GM21786 (cell line): ENCODE measurements at regions not wholly inside any gene's neighbourhood (a gene's known extent, or its start where the extent isn't known, plus 50 kb on each side); places are given as distances from the start of the nearest gene placed in this dataset.

ENCODE experiments used
- ATAC-seq: cut with Tn5 transposase; IDR thresholded peaks from one replicate; pipeline ENCODE4 v1.9.1; 2021; ENCODE audit not compliant: unreplicated experiment

- ATAC-seq: no peak
These were observed 143.0 kb upstream of the CPNE8 start for GRCh38 chr12:39048395-39048794.

GRCh38 chr12:39047539-39048262, 142.3 kb upstream of the CPNE8 start:
- ATAC-seq: no peak

DNA sequence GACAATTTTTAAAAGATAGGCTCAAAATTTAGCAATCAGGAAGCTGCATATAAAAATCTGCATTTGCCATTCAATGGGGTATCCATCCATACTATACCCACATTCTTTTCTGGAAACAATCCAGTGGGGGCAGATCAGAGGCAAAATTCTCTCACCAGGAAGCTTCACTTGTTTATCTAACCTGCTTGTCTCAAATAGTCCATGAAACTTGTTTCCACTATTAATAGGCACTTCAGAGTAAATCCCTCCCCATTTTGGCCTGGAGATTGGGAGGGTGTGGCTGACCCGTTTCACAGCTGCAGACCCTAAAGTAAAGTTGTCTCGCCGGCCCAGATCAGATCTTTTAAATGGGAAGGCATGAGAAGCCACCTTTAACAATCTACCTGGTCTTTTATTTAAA, 139.4 kb upstream of the CPNE8 start:
- ATAC-seq: no peak

GRCh38 chr12:39043424-39043822, 138.0 kb upstream of the CPNE8 start:
- no peak for ATAC-seq

DNA sequence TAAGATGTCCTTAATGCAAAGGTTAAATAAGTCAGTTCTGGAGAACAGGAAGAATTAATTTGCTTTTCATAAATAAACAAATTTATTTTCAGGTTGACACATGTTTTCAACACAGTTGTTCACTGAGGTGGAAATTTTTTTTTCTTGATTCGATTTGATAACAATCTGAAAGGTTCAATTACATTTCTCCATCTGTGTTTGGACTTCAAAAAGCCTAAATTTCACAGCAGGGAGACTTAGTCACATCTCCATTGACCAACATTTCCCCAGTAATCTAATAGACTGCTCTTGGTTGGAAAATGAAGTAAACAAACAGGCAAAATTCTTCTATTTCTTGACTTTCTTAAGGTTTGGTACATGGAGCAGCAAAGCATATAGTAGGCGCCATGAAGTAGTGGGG, 134.9 kb upstream of the CPNE8 start:
- no peak for ATAC-seq

DNA sequence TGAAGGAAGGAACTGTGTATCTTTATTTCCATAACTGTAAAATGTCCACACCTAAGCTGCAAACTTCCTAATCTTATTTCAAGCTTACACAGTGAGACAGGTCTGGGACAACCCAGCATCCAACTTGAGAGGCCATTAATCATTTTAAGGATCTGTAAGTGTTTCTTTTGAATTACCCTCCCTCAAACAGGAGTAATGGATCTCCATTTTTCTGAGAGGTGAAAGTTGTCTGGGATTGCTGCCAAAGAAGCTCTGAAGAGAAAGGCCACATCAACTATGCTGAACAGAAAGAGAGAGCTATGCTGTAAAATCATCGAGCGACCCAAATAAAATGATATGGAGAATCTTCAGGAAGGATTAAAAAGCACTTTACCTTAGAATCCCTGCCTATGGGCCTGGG, 131.7 kb upstream of the CPNE8 start:
- no peak for ATAC-seq

GRCh38 chr12:39036105-39036504, 130.7 kb upstream of the CPNE8 start:
- ATAC-seq: no peak

DNA sequence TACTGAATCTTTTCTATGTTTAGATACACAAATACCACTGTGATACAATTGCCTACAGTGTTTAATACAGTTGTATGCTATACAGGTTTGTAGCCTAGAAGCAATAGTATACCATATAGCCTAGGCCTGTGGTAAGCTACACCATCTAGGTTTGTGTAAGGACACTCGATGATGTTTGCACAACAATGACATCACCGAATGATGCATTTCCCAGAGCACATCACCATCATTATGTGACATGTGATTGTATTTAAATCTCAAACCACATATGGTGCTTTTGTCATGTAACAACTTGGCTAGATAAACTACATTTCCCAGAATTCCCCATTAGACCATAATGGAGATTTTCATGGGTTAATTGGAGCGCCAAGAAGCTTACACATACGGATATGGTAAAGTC, 128.4 kb upstream of the CPNE8 start:
- ATAC-seq: no peak

DNA sequence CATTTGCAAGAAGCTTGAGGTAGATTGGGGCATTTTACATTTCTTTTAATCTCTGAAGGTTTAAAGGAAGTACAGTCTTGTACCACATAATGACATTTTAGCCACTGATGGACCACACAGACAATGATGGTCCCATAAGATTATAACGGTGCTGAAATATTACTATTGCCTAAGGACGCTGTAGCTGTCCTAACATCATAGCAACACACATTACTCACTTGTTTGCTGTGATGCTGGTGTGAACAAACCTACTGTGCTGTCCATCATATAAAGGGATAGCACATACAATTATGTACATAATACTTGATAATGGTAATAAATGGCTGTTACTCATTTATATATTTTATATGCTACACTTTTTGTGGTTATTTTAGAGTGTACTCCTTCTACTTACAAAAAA, 127.1 kb upstream of the CPNE8 start:
- ATAC-seq: no peak

DNA sequence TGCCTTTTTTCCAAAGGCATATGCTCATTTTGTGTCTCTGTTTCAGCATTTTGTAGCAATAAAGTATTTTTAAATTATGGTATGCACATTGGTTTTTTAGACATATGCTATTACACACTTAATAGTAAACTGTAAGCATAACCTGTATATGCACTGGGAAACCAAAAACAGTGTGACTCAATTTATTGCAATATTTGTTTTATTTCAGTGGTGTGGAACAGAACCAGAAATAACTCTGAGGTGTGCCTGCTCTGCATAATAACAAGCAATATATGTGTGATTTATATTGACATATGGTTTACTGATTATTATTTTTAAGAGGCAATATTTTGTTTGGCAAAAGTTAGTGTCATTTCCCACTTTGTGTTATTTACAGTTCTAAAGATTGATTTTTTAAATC, 126.6 kb upstream of the CPNE8 start:
- ATAC-seq: no peak

DNA sequence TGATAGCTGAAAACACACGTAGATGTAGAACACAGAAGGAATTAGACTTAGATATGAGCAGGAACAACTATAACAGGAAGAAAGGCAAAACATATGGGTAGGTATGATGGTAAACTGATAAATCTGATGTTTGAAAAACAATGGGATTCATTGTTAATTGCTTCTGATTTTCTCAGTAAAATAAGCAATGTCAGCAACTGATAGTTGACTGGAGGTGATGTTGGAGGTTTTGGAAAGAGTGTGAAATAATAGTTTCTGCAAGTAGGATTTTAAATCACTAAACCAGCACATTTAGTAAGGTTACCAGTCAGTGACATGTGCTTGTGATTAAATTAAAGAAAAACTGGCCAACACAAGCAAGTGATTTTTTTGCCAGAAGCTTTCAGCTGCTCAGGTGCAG, 123.0 kb upstream of the CPNE8 start:
- no peak for ATAC-seq

- no peak for ATAC-seq
These were observed 107.5 kb upstream of the CPNE8 start for GRCh38 chr12:39012870-39013269.

DNA sequence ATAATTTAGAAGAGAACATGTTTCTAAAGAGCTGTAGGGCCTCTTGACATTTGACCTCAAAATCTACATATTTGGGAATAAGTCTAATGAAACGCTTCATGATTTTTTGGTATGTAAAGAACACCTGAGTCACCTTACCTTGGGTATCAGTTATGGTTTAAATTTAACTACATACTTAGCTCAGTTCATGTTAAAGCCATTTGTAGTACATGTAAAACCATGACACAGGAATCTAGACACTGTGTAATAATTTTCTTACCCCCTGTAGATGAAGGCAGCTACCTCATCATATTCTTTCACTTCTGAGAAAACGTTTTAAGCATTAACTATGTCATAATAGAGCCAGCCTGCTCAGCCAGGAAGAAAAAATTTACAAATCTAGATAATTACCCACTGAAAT, 105.8 kb upstream of the CPNE8 start:
- no peak for ATAC-seq

DNA sequence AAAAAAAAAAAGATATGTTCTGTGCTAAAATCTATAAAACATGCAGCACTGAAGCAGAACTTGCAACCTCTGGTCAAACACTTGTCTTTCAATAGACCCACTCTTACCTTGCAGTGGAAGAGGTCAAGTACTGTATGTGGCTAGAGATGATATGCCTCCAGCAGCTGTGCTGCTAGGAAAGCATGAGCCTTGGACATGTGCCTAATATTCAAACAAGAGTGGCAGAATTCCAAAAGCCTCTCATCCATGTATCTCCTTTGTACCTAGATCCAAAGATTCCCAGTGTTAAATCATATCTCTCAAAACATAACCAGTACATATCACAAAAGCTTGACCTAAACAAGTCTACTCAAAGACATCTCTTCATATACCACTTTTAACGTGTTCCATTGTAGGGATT, 105.0 kb upstream of the CPNE8 start:
- no peak for ATAC-seq

DNA sequence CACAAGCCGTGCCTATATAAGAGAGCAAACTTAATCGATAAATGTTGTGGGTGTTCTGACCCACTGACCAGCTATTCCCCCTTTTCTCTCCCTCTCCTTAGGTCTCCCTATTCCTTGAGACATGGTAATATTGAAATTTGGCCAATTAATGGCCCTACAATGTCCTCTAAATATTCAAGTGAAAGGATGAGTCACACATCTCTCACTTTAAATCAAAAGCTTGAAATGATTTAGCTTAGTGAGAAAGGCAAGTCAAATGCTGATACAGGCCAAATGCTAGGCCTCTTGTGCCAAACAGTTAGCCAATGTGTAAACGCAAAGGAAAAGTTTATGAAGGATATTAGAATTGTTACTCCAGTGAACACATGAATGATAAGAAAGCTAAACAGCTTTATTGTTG, 102.2 kb upstream of the CPNE8 start:
- ATAC-seq: no peak

DNA sequence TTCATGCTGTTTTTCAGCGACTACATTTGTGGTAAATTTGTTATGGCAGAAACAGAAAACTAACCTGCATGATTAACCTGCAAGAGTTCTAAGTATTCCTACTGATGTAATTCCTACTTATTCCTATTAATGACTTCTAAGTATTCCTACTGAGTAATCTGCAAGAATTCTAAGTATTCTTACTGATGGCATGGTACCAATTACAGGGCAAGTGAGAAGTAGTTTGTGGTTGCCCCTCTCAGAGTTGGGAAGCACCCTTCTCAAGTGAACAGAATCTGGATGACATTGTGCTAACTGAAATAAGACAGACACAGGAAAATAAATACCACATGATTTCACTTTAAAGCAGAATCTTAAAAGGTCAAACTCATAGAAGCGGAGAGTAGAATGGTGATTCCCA, 100.9 kb upstream of the CPNE8 start:
- ATAC-seq: no peak

DNA sequence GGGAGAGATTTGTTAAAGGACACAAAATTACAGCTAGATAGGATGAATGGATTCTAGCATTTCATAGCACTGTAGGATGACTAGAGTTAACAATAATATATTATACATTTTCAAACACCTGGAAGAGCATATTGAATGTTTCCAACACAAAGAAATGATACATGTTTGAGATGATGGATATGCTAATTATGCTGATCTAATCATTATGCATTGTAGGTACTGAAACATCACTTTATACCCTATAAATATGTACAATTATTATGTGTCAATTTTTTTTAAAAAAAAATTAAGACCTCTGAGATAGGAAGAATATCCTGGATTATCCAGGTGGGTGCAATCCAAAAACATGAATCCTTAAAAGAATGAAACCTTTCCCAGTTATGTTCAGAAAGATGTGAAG, 100.3 kb upstream of the CPNE8 start:
- no peak for ATAC-seq

GRCh38 chr12:39003541-39004155, 98.3 kb upstream of the CPNE8 start:
- no peak for ATAC-seq

GRCh38 chr12:39000370-39000769, 95.0 kb upstream of the CPNE8 start:
- no peak for ATAC-seq

GRCh38 chr12:38998887-38999482, 93.6 kb upstream of the CPNE8 start:
- ATAC-seq: no peak

- no peak for ATAC-seq
These were observed 89.9 kb upstream of the CPNE8 start for GRCh38 chr12:38995249-38995648.

GRCh38 chr12:38985961-38986360, 80.6 kb upstream of the CPNE8 start:
- ATAC-seq: no peak

DNA sequence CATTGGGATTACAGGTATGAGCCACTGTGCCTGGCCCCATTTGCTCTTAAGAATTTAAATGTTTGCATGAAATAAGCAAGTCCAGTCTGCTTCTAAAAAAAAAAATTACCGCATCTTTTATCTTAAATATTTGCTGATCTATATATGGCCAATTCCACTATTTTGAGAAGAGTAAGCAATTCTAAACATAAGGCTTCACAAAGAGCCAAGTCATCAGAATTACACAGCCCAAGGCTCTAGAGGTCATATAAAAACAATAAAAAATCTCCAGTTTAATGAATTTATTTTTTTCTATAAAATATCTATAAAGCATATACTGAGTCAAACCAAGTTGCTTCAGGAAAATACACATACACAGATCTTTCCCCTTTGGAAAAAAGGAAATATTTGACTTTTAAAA, 79.0 kb upstream of the CPNE8 start:
- no peak for ATAC-seq
